Lung (tissue), 11 donors: ENCODE measurements at regions not wholly inside any gene's neighbourhood (a gene's known extent, or its start where the extent isn't known, plus 50 kb on each side); places are given as distances from the start of the nearest gene placed in this dataset.

Experiments
- ATAC-seq: fragments of 200-7000 bp; cut with Tn5 transposase; one replicate; pipeline ENCODE4 v1.9.1; 2020; ENCODE audit warnings: moderate number of reproducible peaks; ENCODE audit not compliant: insufficient read depth, low FRiP score
- DNase-seq, 3 donors: peaks; one replicate each; pipeline ENCODE4 v3.0.0-alpha.2; 2013 to 2017
- H3K27ac ChIP-seq, 2 donors: one replicate each; pipeline ENCODE4 v1.5.1; 2013; ENCODE audit warnings: mild to moderate bottlenecking in 2 of 2, moderate library complexity in 2 of 2, control low read depth in 1 of 2, inconsistent platforms in 1 of 2, low read depth in 1 of 2, low read length in 1 of 2
- H3K27me3 ChIP-seq, 3 donors: one replicate each; pipeline ENCODE4 v1.5.1; 2013; ENCODE audit warnings: low read length in 2 of 3; ENCODE audit not compliant: control insufficient read depth in 3 of 3, insufficient read depth in 3 of 3
- H3K36me3 ChIP-seq, 4 donors: one replicate each; pipeline ENCODE4 v1.5.1; 2013; ENCODE audit warnings: low read length in 4 of 4, mild to moderate bottlenecking in 1 of 4, moderate library complexity in 1 of 4; ENCODE audit not compliant: control insufficient read depth in 4 of 4, insufficient read depth in 4 of 4
- H3K4me1 ChIP-seq, 5 donors: one replicate each; pipeline ENCODE4 v1.5.1; 2013; ENCODE audit warnings: low read length in 5 of 5, mild to moderate bottlenecking in 2 of 5, moderate library complexity in 1 of 5; ENCODE audit not compliant: control insufficient read depth in 5 of 5, insufficient read depth in 5 of 5
- H3K4me3 ChIP-seq: one replicate; pipeline ENCODE4 v1.5.1; 2013; ENCODE audit warnings: mild to moderate bottlenecking, control low read depth, moderate library complexity
- H3K9ac ChIP-seq, 2 donors: one replicate each; pipeline ENCODE4 v1.5.1; 2013; ENCODE audit warnings: low read length in 2 of 2, control low read depth in 1 of 2; ENCODE audit not compliant: insufficient read depth in 1 of 2
- H3K9me3 ChIP-seq, 4 donors: one replicate each; pipeline ENCODE4 v1.5.1; 2013; ENCODE audit warnings: low read length in 3 of 4, mild to moderate bottlenecking in 1 of 4, moderate library complexity in 1 of 4; ENCODE audit not compliant: control insufficient read depth in 4 of 4, insufficient read depth in 3 of 4
- CTCF ChIP-seq: IDR thresholded peaks from 2 replicates; pipeline ENCODE4 v1.5.1; 2012; ENCODE audit warnings: mild to moderate bottlenecking; ENCODE audit errors: control extremely low read depth, extremely low read depth
- WGBS, 2 donors: extraction: QIAGEN DNeasy Blood & Tissue Kit; methylation state at CpG; one replicate each; pipeline ENCODE4 v1.1.7; 2013; 5-methylcytosine and 5-hydroxymethylcytosine counted together
- donor health status: control.
- donor health status: control.
- donor health status: Bipolar disorder and iron deficiency.
- donor health status: healthy.
- donor health status: DM: yes; HTN: yes; CAD: no.

- peaks cover 0 to 6% (median 3%) of the 10 kb centered on the region in 3 donors for H3K27me3 ChIP-seq
- H3K4me1 ChIP-seq: no peaks in the 10 kb centered on the region
- 53 to 55% methylated on average over 4 of the region's 4 CpGs for WGBS, 2 donors
- no peak for ATAC-seq
- no peak overlapping the region for H3K27ac ChIP-seq
- H3K9me3 ChIP-seq: peaks cover 0 to 2% (median 0%) of the 10 kb centered on the region in 4 donors
- DNase-seq: peak in 2 of 3 donors; percentile 22 to 38
- no peak overlapping the region for H3K4me3 ChIP-seq
- no peak for TF ChIP-seq CTCF
- H3K36me3 ChIP-seq: no peaks in the 10 kb centered on the region
- no peak overlapping the region for H3K9ac ChIP-seq
Measured at GRCh38 chr3:127124120-127124519, 68.8 kb upstream of the PRR23E start.

DNA sequence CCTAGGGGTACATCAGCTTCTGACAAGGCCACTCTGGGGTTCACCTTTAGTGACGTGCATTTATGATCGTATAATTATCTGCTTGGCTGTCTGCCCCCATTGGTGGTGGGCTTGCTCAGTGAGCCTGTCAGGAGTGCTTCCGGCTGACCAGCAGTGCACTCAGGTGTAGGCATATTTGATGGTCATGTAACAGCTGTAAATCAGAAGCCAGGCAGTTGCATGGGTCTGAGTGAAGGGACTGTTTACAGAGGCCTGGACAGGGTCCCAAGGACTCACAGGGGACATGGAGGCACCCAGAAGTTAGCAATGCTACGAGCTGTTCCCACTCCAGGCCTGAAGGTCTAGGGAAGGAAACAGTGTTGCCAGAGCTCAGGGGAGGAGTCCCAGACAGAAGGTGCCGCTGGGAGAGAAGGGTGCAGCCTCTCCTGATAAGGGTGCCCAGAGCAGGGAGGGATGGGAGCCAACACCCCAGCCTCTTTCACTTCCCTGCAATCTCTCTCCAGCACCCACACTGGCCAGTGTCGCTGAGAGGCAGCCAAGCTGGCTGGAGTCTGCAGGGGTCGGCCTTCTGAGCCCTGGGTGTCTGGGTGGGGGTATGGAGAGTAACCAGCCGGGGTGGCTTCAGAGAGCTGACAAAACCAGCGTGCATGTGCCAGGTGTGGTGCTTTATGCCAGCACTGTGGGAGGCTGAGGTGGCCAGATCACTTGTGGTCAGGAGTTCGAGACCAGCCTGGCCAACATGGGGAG, 61.3 kb upstream of the PRR23E start:
- H3K36me3 ChIP-seq: no peaks in the 10 kb centered on the region
- DNase-seq (no peak), ATAC-seq (no peak)
- H3K27me3 ChIP-seq: peaks cover 0 to 32% (median 21%) of the 10 kb centered on the region in 3 donors
- no peak overlapping the region for H3K27ac ChIP-seq
- no peaks in the 10 kb centered on the region for H3K9me3 ChIP-seq
- no peak overlapping the region for H3K9ac ChIP-seq
- H3K4me1 ChIP-seq: peaks cover 0 to 9% (median 5%) of the 10 kb centered on the region in 5 donors
- TF ChIP-seq CTCF: no peak
- 82 to 93% methylated on average over 10 of the region's 10 CpGs for WGBS, 2 donors
- H3K4me3 ChIP-seq: no peak overlapping the region

DNA sequence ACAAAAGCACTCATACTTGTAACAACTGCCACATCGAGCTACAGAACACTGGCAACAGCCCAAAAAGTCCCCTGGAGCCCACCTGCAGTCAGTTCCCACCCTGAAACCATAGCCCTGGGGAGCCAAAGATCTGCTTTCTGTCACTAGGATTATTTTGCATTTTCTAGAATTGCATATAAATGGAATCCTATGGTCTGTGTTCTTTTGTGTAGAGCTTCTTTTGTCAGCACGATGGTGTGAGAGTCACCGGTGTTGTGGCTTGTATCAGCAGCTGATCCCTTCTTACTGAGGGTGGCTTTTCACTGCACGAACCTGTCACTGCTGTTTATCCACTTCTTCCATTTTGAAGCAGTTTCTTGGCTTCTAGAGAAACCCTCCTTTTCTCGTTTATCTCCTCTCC, 60.1 kb upstream of the PRR23E start:
- H3K27ac ChIP-seq: no peak overlapping the region
- H3K36me3 ChIP-seq: no peaks in the 10 kb centered on the region
- H3K4me1 ChIP-seq: peaks cover 0 to 9% (median 5%) of the 10 kb centered on the region in 5 donors
- no peak overlapping the region for H3K9ac ChIP-seq
- DNase-seq (no peak), ATAC-seq (no peak)
- H3K27me3 ChIP-seq: peaks cover 0 to 40% (median 21%) of the 10 kb centered on the region in 3 donors
- no peak for TF ChIP-seq CTCF
- H3K4me3 ChIP-seq: no peak overlapping the region
- no peaks in the 10 kb centered on the region for H3K9me3 ChIP-seq
- 51% methylated on average over 5 of the region's 5 CpGs for WGBS, 2 donors
